Motor neuron (in vitro differentiated cells): ENCODE measurements at regions not wholly inside any gene's neighbourhood (a gene's known extent, or its start where the extent isn't known, plus 50 kb on each side); places are given as distances from the start of the nearest gene placed in this dataset.
A peak's percentile ranks its signal among the peaks of the same experiment; 100 is the strongest.
"Not testable (repeated sequence)": the region's sequence is repeated elsewhere in the genome, so short reads cannot be mapped to it uniquely, and the experiment has no call there.

Experiments
- ATAC-seq, 8 experiments: fragments of 200-7000 bp; cut with Tn5 transposase; replicated peaks in 6 of 8; 2 replicates each; pipeline ENCODE4 v1.8.0; 2021; ENCODE audit warnings: mild to moderate bottlenecking in 8 of 8, moderate library complexity in 8 of 8
- H3K27ac ChIP-seq, 2 donors: fragments of 250-450 bp; sonication (Bioruptor Pico); 2 replicates each; pipeline ENCODE4 v1.9.0; 2021; ENCODE audit warnings: antibody characterized with exemption in 2 of 2, mild to moderate bottlenecking in 2 of 2, moderate library complexity in 1 of 2
- H3K4me1 ChIP-seq, 2 donors: fragments of 250-450 bp; sonication (Bioruptor Pico); replicated peaks in 1 of 2; 2 replicates each; pipeline ENCODE4 v1.6.1; 2021; ENCODE audit warnings: antibody characterized with exemption in 2 of 2, mild to moderate bottlenecking in 2 of 2, moderate library complexity in 1 of 2
- H3K4me3 ChIP-seq, 5 donors: fragments of 250-450 bp; sonication (Bioruptor Pico); 2 replicates each; pipeline ENCODE4 v1.9.0; 2021; ENCODE audit warnings: antibody characterized with exemption in 5 of 5, mild to moderate bottlenecking in 5 of 5, moderate library complexity in 4 of 5
- WGBS, 10 experiments: fragments of 450-650 bp; shearing (Covaris generic); methylation state at CpG; one replicate each; pipeline ENCODE4 v1.0.0; 2022; 5-methylcytosine and 5-hydroxymethylcytosine counted together
- in situ Hi-C, 9 experiments: fragments of 400-800 bp; cut with MboI; loops; one replicate each; pipeline ENCODE4 v1.15.0; 2021; ENCODE audit warnings: low sequenced_read_pairs in 9 of 9, low pct_unique_long_range_greater_than_20kb in 2 of 9; ENCODE audit not compliant: unreplicated experiment in 9 of 9

DNA sequence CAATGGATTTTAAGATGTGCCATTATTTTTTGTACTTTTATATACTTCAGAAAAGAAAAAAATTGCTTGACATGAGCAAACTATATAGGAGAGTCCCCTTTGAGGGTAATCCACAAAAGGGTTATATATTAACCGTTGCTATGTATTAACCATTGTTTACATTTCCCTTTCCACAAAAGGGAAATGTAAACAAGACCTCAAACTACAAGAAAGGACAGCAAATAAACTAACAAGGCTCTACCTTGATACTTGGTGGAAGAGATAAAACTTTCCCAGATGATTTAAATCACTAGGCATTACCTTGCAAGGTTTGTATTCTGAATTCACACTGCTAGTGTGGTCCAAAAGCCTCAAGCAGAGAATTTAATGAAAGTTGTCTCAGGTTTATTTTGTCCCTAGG, 616.3 kb upstream of the BCHE start:
- ATAC-seq: peak in 2 of 8 experiments; percentile 16 to 84
- in situ Hi-C loops: no loop called here
- Histone ChIP-seq H3K4me3 (no peak overlapping the region), H3K4me1 (no peaks in the 10 kb centered on the region), H3K27ac (no peak overlapping the region)
- 0 to 80% (median 58%) methylated on average over 1 of the region's 1 CpG; no CpG with 5 or more reads in 5 of the 10 experiments for whole genome bisulfite sequencing, 10 experiments

DNA sequence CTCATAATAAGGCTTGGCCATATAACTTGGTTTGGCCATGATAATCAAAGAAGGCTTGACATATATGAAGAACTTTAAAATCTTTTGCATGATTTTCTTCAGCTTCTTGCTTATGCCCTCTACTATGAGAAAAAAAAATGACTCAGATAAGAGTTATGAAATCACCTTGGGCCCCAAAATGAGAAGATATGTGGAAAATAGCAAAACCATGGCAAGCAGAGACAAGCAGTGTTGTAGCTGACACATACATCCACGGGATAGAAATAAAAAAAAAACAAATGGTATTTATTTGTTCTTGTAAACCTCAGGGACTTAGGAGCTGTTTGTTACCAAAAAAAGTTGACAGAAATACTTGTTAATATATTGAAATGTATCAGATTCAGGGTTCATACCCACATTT, 614.8 kb upstream of the BCHE start:
- 0 to 100% (median 75%) methylated on average over 1 of the region's 1 CpG; no CpG with 5 or more reads in 1 of the 10 experiments for WGBS, 10 experiments
- Histone ChIP-seq H3K4me3 (no peak overlapping the region), H3K27ac (no peak overlapping the region), H3K4me1 (no peaks in the 10 kb centered on the region)
- no peak for ATAC-seq
- in situ Hi-C loops: no loop called here

DNA sequence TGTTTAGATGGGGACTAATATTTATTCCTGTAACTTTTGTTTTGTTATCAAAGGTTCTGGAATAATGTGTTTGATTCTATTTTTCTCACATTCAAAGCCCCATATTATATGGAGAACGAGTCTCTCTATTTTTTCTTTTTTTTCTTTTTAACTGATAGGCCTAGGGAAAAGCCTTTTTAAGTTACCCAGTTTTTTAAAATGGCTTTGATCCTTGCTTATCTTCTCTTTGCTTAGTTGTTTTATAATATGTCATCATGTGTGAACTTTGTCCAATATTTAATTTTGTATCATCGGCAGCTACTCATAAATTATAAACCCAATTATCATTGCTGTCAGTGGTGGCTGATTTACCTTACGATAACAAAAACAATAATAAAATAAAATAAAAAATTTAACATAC, 610.3 kb upstream of the BCHE start:
- no peak overlapping the region for H3K4me3 ChIP-seq
- ATAC-seq: no peak
- 2 to 100% (median 76%) methylated on average over 2 to 3 of the region's 3 CpGs for WGBS, 10 experiments
- no peaks in the 10 kb centered on the region for H3K4me1 ChIP-seq
- in situ Hi-C loops: no loop called here
- no peak overlapping the region for H3K27ac ChIP-seq

DNA sequence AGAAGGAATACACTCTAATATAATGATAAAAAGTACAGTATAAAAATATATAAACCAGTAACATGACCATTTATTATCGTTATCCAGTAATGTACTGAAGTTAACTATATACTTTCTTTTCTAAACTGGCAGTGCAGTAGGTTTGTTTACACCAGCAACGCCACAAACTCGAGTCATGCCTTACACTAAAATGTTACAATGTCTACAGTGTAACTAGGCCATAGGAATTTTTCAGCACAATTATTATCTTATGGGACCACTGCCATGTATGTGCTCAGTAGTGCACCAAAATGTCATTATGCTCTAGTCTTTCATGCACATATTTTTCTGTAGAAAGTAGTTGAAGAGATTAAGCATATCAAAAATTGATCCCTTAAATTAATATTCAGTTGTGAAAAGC, 609.8 kb upstream of the BCHE start:
- in situ Hi-C loops: no loop called here
- ATAC-seq: peak in 1 of 8 experiments; percentile 75
- Histone ChIP-seq H3K27ac (no peak overlapping the region), H3K4me3 (no peak overlapping the region), H3K4me1 (no peaks in the 10 kb centered on the region)
- 9 to 100% (median 88%) methylated on average over 1 to 3 of the region's 3 CpGs; no CpG with 5 or more reads in 3 of the 10 experiments for WGBS, 10 experiments

DNA sequence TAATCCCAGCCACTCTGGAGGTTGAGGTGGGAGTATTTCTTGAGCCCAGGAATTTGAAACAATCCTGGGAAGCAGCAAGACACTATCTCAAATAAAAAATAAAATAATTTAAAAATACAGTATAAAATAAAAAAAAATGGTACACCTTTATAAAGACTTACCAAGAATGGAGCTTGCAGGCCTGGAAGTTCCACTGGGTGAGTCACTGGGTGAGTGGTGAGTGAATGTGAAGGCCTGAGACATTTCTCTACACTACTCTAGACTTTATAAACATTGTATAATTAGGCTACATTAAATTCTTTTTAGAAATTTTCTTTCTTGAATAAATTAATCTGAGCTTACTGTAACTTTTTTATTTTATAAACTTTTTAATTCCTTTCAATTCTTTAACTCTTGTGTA, 609.1 kb upstream of the BCHE start:
- in situ Hi-C loops: no loop called here
- H3K4me3 ChIP-seq: no peak overlapping the region
- no peak for ATAC-seq

DNA sequence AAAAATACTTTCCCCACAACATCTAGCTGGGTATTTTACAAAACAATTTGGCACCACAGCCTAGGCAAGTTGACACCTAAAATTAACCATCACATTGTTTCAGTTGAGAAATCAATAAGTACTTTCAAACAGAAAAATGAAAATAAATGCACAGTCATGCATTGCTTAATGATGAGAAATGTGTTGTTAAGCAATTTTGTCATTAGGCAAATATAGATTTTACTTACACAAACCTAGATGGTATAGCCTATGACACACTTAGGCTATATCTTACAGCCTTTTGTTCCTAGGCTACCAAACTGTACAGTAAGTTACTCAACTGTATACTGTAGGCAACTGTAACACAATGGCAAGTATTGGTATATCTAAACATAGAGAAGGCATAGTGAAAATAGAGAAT, 608.6 kb upstream of the BCHE start:
- Histone ChIP-seq H3K27ac (no peak overlapping the region), H3K4me1 (no peaks in the 10 kb centered on the region), H3K4me3 (no peak overlapping the region)
- in situ Hi-C loops: no loop called here
- no peak for ATAC-seq

More for the DNA sequence above, 609.1 kb upstream of the BCHE start:
- no peaks in the 10 kb centered on the region for H3K4me1 ChIP-seq
- no peak overlapping the region for H3K27ac ChIP-seq

DNA sequence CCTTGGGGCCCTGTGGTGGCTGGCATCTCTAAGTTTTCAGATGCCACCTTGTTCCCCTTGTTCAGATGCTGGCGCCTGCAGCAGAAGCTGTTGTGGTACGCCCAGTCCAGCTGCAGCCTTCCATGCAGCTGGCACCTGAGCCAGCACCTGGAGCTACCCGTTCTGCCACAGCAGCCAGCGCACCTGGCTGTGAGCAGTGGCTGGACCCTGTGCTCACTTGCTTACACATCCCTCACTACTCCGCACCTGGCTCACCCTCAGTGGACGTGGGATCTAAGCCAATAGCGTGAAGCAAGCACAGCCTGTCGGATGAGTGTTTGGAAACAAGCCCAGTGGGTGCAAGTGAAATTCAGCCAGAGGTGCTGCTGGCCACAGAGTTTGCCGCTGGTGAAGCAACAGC, 607.5 kb upstream of the BCHE start:
- Histone ChIP-seq H3K4me3 (no peak overlapping the region), H3K27ac (no peak overlapping the region), H3K4me1 (no peaks in the 10 kb centered on the region)
- in situ Hi-C loops: no loop called here
- no peak for ATAC-seq
- 11 to 100% (median 80%) methylated on average over 1 to 5 of the region's 9 CpGs; no CpG with 5 or more reads in 3 of the 10 experiments for WGBS, 10 experiments

DNA sequence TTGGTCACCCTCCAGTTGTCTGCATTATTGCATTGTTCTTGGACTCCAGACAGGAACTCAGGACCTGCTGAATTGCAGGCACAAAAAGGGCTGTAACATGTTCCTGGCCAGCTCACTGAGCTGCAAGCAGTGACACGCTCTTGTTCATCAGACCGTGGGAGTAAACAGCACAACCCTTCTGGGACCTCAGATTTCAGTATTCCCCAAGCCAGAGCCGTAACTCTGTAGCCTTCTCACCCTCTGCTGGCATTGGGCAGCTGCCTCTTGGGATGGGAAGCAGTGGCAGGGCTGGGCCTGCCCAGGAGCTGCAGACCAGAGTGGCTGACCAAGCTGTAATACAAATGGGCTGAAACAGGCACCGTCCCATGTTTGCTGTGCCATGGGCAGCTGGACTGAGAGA, 607.1 kb upstream of the BCHE start:
- Histone ChIP-seq H3K4me3 (no peak overlapping the region), H3K4me1 (no peaks in the 10 kb centered on the region), H3K27ac (no peak overlapping the region)
- in situ Hi-C loops: no loop called here
- no peak for ATAC-seq
- WGBS, 10 experiments: 32 to 100% (median 86%) methylated on average over 1 to 3 of the region's 4 CpGs; no CpG with 5 or more reads in 4 of the 10 experiments

DNA sequence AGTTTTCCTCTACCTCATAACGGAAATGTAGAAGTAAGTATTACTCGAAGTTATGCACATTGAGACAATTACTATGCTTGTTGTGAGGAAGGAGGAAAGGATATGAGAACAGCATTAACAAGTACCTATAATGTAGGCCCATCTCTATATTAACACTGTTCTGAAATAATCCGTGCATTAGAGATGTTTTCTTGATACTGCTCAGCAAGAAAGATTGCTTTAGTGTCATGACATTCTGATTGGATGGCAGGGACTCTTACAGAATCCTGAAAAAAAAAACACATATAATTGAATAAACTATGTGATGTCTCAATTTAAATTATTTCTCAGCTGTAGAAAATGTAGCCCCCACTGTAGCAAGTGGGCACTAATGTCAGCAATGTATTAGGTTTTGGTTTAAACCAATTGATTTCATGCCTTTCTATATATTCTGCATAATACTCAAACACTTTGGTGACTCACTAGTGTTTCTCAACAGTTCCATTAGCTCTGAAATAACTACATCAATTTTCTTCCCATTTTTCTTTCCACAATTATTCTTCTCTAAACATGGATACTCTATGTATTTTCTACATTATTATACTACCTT, 598.3 kb upstream of the BCHE start:
- H3K4me1 ChIP-seq: no peaks in the 10 kb centered on the region
- H3K27ac ChIP-seq: no peak overlapping the region
- ATAC-seq: peak in 5 of 8 experiments; percentile 49 to 96 (median 82)
- no peak overlapping the region for H3K4me3 ChIP-seq
- in situ Hi-C loops: no loop called here
- 0 to 96% (median 81%) methylated on average over 1 to 3 of the region's 3 CpGs for WGBS, 10 experiments

DNA sequence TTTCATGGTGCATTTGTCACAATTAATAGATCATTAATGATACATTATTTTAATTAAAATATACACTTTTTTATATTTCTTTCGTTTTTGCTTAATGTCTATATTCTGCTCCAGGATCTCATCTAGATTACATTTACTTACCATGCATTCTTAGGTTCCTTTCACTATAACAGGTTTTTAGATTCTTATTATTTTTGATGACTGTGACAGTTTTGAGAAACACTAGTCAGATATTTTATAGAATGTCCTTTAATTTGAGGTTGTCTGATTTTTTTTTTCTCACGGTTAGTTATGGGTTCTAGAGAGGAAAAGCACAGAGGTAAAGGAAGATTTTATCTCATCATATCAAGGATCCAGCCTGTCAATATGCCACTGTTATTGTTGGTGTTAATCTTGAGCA, 595.8 kb upstream of the BCHE start:
- Histone ChIP-seq H3K4me1 (no peaks in the 10 kb centered on the region), H3K27ac (no peak overlapping the region), H3K4me3 (no peak overlapping the region)
- 0 to 90% (median 51%) methylated on average over 2 of the region's 2 CpGs; no CpG with 5 or more reads in 2 of the 10 experiments for WGBS, 10 experiments
- in situ Hi-C loops: no loop called here
- no peak for ATAC-seq

DNA sequence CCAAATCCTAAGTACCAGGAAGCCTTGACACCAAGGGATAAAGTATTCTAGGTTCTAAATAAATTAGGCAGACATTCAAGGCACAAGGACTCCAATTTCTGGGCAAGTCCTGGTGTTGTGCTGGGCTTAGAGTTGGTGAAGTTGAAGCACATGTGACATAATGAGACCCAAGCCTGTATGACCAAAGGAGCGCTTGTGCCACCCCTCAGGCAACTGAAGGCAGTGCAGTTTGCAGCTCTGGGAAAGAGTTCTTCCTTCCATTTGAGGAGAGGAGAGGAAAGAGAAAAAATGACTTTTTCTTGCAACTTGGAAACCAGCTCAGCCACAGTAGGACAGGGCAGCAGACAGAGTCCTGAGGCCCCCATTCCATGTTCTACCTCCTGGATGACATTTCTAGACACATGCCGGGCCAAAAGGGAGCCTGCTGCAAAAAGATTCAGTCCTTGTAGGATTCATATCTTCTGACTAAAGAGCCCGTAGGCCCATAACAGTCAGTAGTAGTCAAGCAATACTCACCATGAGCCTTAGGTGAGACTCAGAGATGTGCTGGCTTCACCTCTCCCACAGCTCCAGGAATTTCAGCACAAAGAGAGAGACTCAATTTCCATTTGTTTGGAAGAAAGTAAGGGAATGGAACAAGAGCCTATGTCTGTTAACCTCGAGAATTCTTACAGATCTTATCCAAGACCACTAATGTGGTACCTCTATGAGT, 588.8 kb upstream of the BCHE start:
- 0 to 100% (median 80%) methylated on average over 1 to 4 of the region's 4 CpGs; no CpG with 5 or more reads in 1 of the 10 experiments for WGBS, 10 experiments
- in situ Hi-C loops: no loop called here
- Histone ChIP-seq H3K27ac (no peak overlapping the region), H3K4me3 (no peak overlapping the region), H3K4me1 (no peaks in the 10 kb centered on the region)
- peak in 1 of 8 experiments; percentile 33 for ATAC-seq

DNA sequence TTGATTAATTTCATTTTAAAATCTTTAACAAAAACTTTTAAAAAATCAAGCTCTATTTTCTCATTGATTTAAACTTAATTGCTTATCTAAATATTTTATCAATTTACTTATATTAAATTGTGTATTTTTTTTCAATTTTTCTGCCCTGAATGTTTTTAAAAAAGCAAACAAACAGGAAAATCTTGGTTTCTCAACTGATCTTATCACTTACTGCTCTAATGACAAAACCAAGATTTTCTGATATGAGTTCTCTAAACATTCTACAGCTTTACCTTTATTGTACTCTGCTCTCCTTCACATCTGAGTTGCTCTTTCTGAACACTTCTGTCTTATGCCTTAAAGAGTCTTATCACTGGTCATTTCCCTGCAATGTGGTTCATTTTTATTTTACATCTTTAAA, 587.8 kb upstream of the BCHE start:
- Histone ChIP-seq H3K27ac (no peak overlapping the region), H3K4me1 (no peaks in the 10 kb centered on the region), H3K4me3 (no peak overlapping the region)
- ATAC-seq: no peak
- in situ Hi-C loops: no loop called here

DNA sequence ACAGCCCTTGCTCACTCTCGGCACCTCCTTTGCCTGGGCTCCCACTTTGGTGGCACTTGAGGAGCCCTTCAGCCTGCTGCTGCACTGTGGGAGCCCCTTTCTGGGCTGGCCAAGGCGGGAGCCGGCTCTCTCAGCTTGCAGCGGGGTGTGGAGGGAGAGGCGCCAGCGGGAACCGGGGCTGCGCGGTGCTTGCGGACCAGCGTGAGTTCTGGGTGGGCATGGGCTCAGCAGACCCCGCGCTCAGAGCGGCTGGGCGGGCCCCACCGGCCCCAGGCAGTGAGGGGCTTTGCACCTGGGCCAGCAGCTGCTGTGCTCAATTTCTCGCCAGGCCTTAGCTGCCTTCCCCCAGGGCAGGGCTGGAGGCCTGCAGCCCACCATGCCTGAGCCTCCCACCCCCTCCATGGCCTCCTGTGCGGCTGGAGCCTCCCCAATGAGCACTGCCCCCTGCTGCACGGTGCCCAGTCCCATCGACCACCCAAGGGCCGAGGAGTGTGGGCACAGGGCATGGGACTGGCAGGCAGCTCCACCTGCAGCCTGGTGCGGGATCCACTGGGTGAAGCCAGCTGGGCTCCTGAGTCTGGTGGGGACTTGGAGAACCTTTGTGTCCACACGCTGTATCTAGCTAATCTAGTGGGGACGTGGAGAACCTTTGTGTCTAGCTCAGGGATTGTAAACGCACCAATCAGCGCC, 586.7 kb upstream of the BCHE start:
- H3K4me1 ChIP-seq, H3K27ac ChIP-seq, ATAC-seq, in situ Hi-C loops, H3K4me3 ChIP-seq: not testable (repeated sequence)
- 30 to 100% (median 95%) methylated on average over 1 to 10 of the region's 26 CpGs; no CpG with 5 or more reads in 4 of the 10 experiments for WGBS, 10 experiments

DNA sequence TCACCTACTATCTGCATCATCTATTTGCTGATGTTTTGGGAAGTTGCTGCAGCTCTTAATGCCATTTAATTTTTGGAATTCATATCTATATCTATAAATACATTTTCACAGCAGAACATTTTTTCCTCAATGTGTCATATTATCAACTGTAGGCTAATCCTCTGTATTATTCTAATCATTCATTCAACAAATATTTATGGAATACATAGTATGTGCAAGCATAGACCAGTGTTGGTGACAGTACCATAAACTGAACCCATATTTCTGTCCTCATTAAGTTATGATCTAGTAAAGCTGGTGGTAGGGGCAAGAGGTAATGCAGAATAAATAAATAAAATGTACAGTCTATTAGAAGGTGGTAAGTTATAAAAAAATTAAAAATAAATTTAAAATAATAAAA, 585.3 kb upstream of the BCHE start:
- no peak overlapping the region for H3K4me3 ChIP-seq
- in situ Hi-C loops: no loop called here
- no peak overlapping the region for H3K27ac ChIP-seq
- no peaks in the 10 kb centered on the region for H3K4me1 ChIP-seq
- no peak for ATAC-seq
